ENCODE measurements at regions not wholly inside any gene's neighbourhood (a gene's known extent, or its start where the extent isn't known, plus 50 kb on each side); places are given as distances from the start of the nearest gene placed in this dataset.
"Not testable (repeated sequence)": the region's sequence is repeated elsewhere in the genome, so short reads cannot be mapped to it uniquely, and the experiment has no call there.

DNA sequence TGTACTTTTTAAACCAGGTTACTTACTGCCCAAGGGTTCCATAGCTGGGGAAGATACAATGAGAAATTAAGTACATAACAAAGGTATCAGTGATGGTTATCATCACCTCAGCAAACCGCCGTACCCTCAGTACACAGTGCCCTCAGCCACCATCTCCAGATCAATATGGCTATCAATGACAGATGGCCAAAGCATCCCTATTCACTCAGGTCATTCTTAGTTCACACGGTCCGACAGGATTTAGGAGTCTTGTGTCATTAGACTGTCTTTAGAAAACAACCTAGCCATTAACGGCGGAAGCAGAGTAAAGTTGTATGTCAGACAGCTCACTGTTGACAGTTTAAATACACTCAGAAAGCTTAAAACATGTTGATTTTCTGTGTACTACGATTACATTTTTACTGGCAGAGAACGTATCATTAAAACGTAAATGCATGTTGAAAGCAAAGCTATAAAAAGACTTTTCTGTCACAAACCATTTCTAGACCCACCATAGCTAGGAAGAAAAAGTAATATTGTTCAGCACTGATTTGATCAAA lies 106.9 kb downstream of the HOXA1 start:
- TF ChIP-seq, protein P1, sequence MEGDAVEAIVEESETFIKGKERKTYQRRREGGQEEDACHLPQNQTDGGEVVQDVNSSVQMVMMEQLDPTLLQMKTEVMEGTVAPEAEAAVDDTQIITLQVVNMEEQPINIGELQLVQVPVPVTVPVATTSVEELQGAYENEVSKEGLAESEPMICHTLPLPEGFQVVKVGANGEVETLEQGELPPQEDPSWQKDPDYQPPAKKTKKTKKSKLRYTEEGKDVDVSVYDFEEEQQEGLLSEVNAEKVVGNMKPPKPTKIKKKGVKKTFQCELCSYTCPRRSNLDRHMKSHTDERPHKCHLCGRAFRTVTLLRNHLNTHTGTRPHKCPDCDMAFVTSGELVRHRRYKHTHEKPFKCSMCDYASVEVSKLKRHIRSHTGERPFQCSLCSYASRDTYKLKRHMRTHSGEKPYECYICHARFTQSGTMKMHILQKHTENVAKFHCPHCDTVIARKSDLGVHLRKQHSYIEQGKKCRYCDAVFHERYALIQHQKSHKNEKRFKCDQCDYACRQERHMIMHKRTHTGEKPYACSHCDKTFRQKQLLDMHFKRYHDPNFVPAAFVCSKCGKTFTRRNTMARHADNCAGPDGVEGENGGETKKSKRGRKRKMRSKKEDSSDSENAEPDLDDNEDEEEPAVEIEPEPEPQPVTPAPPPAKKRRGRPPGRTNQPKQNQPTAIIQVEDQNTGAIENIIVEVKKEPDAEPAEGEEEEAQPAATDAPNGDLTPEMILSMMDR (IDR thresholded peaks at IDR 0.05; ENCODE audit: extremely low read depth, low read depth, low read length): no peak
- H3K4me3 ChIP-seq (ENCODE audit: insufficient read depth, low read length): no peak overlapping the region
- no peaks in the 10 kb centered on the region for H3K4me1 ChIP-seq (ENCODE audit: insufficient read depth, low read length)
- H3K4me2 ChIP-seq (ENCODE audit: insufficient read depth, low read length): no peak overlapping the region
- peak overlapping the region; percentile 21 for H2AFZ ChIP-seq (ENCODE audit: low read length)
- H3K79me2 ChIP-seq (ENCODE audit: insufficient read depth, low read length): no peaks in the 10 kb centered on the region
- no peaks in the 10 kb centered on the region for H3K9me3 ChIP-seq (ENCODE audit: low read depth, low read length)
- H4K20me1 ChIP-seq (ENCODE audit: insufficient read depth, low read length): no peaks in the 10 kb centered on the region
- H3K27me3 ChIP-seq (ENCODE audit: insufficient read depth, low read length): no peaks in the 10 kb centered on the region
- H3K36me3 ChIP-seq (ENCODE audit: insufficient read depth, low read length): no peaks in the 10 kb centered on the region
- no peak for DNase-seq (ENCODE audit: insufficient read length, low spot score, missing footprints)
- H3K27ac ChIP-seq (ENCODE audit: low read depth, low read length): no peak overlapping the region

DNA sequence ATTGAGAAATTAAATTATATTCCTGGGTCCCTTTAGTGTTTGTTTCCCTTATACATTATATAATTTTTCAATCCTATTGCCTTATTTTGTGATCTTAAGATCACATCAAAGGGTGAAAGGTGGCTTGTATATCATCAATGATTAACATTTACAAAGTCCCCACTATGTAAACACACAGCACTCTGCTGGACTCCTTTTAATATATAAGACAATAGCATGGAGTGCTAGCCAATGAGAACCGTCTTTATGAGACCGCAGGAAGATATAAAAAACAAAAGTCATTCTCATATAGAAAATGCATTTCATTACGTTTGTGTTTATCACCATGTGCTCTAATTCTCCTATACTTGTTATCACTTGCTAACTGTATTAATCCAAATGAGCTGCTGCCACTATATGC lies 108.5 kb downstream of the HOXA1 start:
- no peaks in the 10 kb centered on the region for H3K36me3 ChIP-seq (ENCODE audit: insufficient read depth, low read length)
- no peaks in the 10 kb centered on the region for H3K79me2 ChIP-seq (ENCODE audit: insufficient read depth, low read length)
- no peak overlapping the region for H2AFZ ChIP-seq (ENCODE audit: low read length)
- no peak overlapping the region for H3K27ac ChIP-seq (ENCODE audit: low read depth, low read length)
- H3K4me2 ChIP-seq (ENCODE audit: insufficient read depth, low read length): no peak overlapping the region
- TF ChIP-seq, protein P1 (IDR thresholded peaks at IDR 0.05; ENCODE audit: extremely low read depth, low read depth, low read length): no peak
- H3K4me3 ChIP-seq (ENCODE audit: insufficient read depth, low read length): no peak overlapping the region
- no peaks in the 10 kb centered on the region for H4K20me1 ChIP-seq (ENCODE audit: insufficient read depth, low read length)
- no peak for DNase-seq (ENCODE audit: insufficient read length, low spot score, missing footprints)
- no peaks in the 10 kb centered on the region for H3K4me1 ChIP-seq (ENCODE audit: insufficient read depth, low read length)
- no peaks in the 10 kb centered on the region for H3K27me3 ChIP-seq (ENCODE audit: insufficient read depth, low read length)
- H3K9me3 ChIP-seq (ENCODE audit: low read depth, low read length): no peaks in the 10 kb centered on the region

DNA sequence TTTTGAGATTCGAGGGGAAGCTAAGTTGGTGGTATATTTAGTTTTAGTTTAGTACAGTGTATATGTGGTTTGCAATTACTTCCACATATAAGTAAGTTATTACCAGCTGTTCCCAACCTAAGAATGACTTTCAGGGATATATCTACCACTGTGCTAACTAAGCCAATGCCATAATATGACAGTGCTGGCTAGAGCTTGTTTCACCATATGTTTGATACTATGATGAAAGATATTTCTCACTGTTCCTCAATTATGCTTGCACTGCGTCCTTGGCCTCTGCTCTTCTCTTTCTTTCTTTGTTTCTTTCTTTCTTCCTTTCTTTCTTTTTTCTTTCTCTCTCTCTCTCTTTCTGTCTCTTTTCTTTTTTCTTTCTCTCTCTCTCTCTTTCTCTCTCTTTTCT lies 113.8 kb upstream of the SKAP2 start:
- TF ChIP-seq, protein P1 (IDR thresholded peaks at IDR 0.05; ENCODE audit: extremely low read depth, low read depth, low read length): no peak

DNA sequence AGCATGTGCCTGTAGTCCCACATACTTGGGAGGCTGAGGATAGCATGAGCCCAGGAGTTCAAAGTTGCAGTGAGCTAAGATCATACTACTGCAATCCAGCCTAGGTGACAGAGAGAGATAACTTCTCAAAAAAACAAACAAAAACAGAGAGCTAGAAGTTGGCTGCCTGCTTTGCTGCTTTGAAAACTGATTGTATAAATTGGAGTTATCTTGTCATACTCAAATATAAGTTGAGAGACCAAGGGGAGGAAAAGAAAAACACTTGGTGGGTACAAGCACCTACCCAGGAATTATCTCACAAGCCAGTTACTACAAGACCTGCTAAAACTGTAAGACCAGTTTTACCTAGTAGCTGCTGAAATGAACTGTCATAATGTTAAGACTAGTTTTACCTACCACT lies 112.5 kb upstream of the SKAP2 start:
- H2AFZ ChIP-seq (ENCODE audit: low read length): no peak overlapping the region

More for the DNA sequence above, 113.8 kb upstream of the SKAP2 start:
- H3K79me2 ChIP-seq (ENCODE audit: insufficient read depth, low read length): no peaks in the 10 kb centered on the region
- no peaks in the 10 kb centered on the region for H3K4me1 ChIP-seq (ENCODE audit: insufficient read depth, low read length)
- H3K27ac ChIP-seq (ENCODE audit: low read depth, low read length): no peak overlapping the region
- H4K20me1 ChIP-seq (ENCODE audit: insufficient read depth, low read length): no peaks in the 10 kb centered on the region
- no peak for DNase-seq (ENCODE audit: insufficient read length, low spot score, missing footprints)
- no peak overlapping the region for H2AFZ ChIP-seq (ENCODE audit: low read length)
- peaks cover 2% of the 10 kb centered on the region for H3K9me3 ChIP-seq (ENCODE audit: low read depth, low read length)
- H3K27me3 ChIP-seq (ENCODE audit: insufficient read depth, low read length): peaks cover 3% of the 10 kb centered on the region
- no peak overlapping the region for H3K4me2 ChIP-seq (ENCODE audit: insufficient read depth, low read length)
- no peak overlapping the region for H3K4me3 ChIP-seq (ENCODE audit: insufficient read depth, low read length)
- no peaks in the 10 kb centered on the region for H3K36me3 ChIP-seq (ENCODE audit: insufficient read depth, low read length)

DNA sequence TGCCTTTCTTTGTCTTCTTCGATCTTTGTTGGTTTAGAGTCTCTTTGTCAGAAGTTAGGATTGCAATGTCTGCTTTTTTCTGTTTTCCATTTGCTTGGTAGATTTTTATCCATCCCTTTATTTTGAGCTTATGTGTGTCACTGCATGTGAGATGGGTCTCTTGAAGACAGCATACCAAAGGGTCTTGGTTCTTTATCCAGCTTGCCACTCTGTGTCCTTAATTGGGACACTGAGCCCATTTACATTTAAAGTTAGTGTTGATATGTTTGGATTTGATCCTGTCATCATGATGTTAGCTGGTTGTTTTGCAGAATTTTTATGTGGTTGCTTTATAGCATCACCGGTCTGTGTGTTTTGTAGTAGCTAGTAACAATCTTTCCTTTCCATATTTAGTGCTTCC lies 107.5 kb upstream of the SKAP2 start:
- not testable (repeated sequence) for H3K79me2 ChIP-seq (ENCODE audit: insufficient read depth, low read length); H2AFZ ChIP-seq (ENCODE audit: low read length); H3K36me3 ChIP-seq (ENCODE audit: insufficient read depth, low read length); H3K4me2 ChIP-seq (ENCODE audit: insufficient read depth, low read length); H3K4me1 ChIP-seq (ENCODE audit: insufficient read depth, low read length); H3K9me3 ChIP-seq (ENCODE audit: low read depth, low read length); H4K20me1 ChIP-seq (ENCODE audit: insufficient read depth, low read length); H3K27me3 ChIP-seq (ENCODE audit: insufficient read depth, low read length); H3K27ac ChIP-seq (ENCODE audit: low read depth, low read length); H3K4me3 ChIP-seq (ENCODE audit: insufficient read depth, low read length); DNase-seq (ENCODE audit: insufficient read length, low spot score, missing footprints)

More for the DNA sequence above, 112.5 kb upstream of the SKAP2 start:
- DNase-seq (ENCODE audit: insufficient read length, low spot score, missing footprints): no peak
- Histone ChIP-seq H3K4me3 (ENCODE audit: insufficient read depth, low read length) (no peak overlapping the region), H3K36me3 (ENCODE audit: insufficient read depth, low read length) (no peaks in the 10 kb centered on the region), H3K4me2 (ENCODE audit: insufficient read depth, low read length) (no peak overlapping the region), H3K27ac (ENCODE audit: low read depth, low read length) (no peak overlapping the region), H3K4me1 (ENCODE audit: insufficient read depth, low read length) (no peaks in the 10 kb centered on the region), H4K20me1 (ENCODE audit: insufficient read depth, low read length) (no peaks in the 10 kb centered on the region), H3K27me3 (ENCODE audit: insufficient read depth, low read length) (peaks cover 3% of the 10 kb centered on the region), H3K9me3 (ENCODE audit: low read depth, low read length) (peaks cover 2% of the 10 kb centered on the region), H3K79me2 (ENCODE audit: insufficient read depth, low read length) (no peaks in the 10 kb centered on the region)
- TF ChIP-seq, protein P1 (IDR thresholded peaks at IDR 0.05; ENCODE audit: extremely low read depth, low read depth, low read length): no peak

Measured in osteoblast (primary cell).